HG02943 (cell line): ENCODE measurements at regions not wholly inside any gene's neighbourhood (a gene's known extent, or its start where the extent isn't known, plus 50 kb on each side); places are given as distances from the start of the nearest gene placed in this dataset.
"Not testable (repeated sequence)": the region's sequence is repeated elsewhere in the genome, so short reads cannot be mapped to it uniquely, and the experiment has no call there.

ENCODE experiments used
- ATAC-seq: cut with Tn5 transposase; IDR thresholded peaks from one replicate; pipeline ENCODE4 v1.9.1; 2021; ENCODE audit warnings: mild to moderate bottlenecking, low read depth, moderate library complexity; ENCODE audit not compliant: unreplicated experiment

GRCh38 chr4:18664171-18664570 is 642.6 kb upstream of the LCORL start:
- no peak for ATAC-seq

GRCh38 chr4:18645351-18645750 is 623.8 kb upstream of the LCORL start:
- no peak for ATAC-seq

- ATAC-seq, result no peak
These were observed 619.8 kb upstream of the LCORL start for GRCh38 chr4:18641334-18641733.

GRCh38 chr4:18638031-18638430 is 616.5 kb upstream of the LCORL start:
- ATAC-seq, result no peak

- ATAC-seq, result no peak
These were observed 614.5 kb upstream of the LCORL start for GRCh38 chr4:18636001-18636585.

GRCh38 chr4:18635531-18635930 is 614.0 kb upstream of the LCORL start:
- no peak for ATAC-seq

GRCh38 chr4:18631586-18631985 is 610.0 kb upstream of the LCORL start:
- no peak for ATAC-seq

- ATAC-seq, result no peak
These were observed 608.9 kb upstream of the LCORL start for GRCh38 chr4:18630218-18631110.

GRCh38 chr4:18627447-18628005 is 606.0 kb upstream of the LCORL start:
- no peak for ATAC-seq

GRCh38 chr4:18626996-18627395 is 605.4 kb upstream of the LCORL start:
- ATAC-seq, result no peak

- no peak for ATAC-seq
These were observed 604.8 kb upstream of the LCORL start for GRCh38 chr4:18626366-18626765.

GRCh38 chr4:18621186-18621585 is 599.6 kb upstream of the LCORL start:
- no peak for ATAC-seq

- no peak for ATAC-seq
These were observed 595.2 kb upstream of the LCORL start for GRCh38 chr4:18616720-18617119.

- no peak for ATAC-seq
These were observed 589.5 kb upstream of the LCORL start for GRCh38 chr4:18611026-18611425.

GRCh38 chr4:18608908-18609533 is 587.5 kb upstream of the LCORL start:
- no peak for ATAC-seq

- ATAC-seq, result not testable (repeated sequence)
These were observed 581.1 kb upstream of the LCORL start for GRCh38 chr4:18602610-18603009.

GRCh38 chr4:18593297-18594002 is 571.9 kb upstream of the LCORL start:
- ATAC-seq, result no peak

- no peak for ATAC-seq
These were observed 561.3 kb upstream of the LCORL start for GRCh38 chr4:18582841-18583240.

- ATAC-seq, result no peak
These were observed 556.8 kb upstream of the LCORL start for GRCh38 chr4:18578307-18578706.

- ATAC-seq, result no peak
These were observed 550.9 kb upstream of the LCORL start for GRCh38 chr4:18572481-18572880.

GRCh38 chr4:18571301-18571761 is 549.8 kb upstream of the LCORL start:
- ATAC-seq, result no peak
